NCI-H2029 treated with DMSO at 0.1 percent for 48 hours (cell line): ENCODE measurements at regions not wholly inside any gene's neighbourhood (a gene's known extent, or its start where the extent isn't known, plus 50 kb on each side); places are given as distances from the start of the nearest gene placed in this dataset.
"Not testable (repeated sequence)": the region's sequence is repeated elsewhere in the genome, so short reads cannot be mapped to it uniquely, and the experiment has no call there.

ENCODE experiments used
- DNase-seq: peaks from one replicate; lab custom pipeline; 2025; lab: John Stamatoyannopoulos, UW

DNA sequence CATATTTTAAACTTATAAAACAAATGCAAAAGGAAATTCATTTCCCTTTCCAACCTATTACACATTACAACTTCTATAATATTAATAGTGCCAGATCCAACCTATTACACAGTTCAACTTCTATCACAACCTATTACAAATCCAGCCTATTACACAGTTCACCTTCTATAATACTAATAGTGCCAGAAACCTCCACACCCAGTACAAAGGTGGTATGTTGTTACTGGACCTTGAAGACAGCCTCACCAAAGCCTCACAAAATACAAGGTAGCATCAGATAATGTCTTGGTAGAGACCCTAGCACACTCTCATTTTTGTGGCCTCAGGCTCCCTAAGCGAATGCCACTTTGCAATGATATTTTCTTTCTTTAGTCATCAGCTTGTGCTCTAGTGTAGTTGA is 68.7 kb upstream of the PELI2 start:
- DNase-seq = no peak

DNA sequence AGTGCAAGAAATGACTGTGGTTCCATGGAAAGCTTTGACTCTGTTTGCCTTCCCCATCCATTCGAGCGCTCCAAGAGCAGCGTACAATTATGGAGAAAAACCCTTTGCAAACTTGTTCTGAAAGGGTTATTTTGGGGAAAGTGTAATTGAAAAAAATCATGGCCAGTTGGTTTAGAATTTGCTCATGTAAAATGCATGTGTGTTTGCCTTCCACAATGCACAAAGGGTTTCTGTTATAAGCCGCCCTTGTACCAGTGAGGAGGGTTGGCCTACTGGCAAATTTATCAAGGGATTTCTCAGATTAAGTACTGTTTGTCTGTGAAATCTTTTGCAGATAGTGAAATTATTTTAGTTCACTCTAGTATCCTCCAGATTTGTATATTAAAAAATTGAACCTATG is 62.7 kb upstream of the PELI2 start:
- DNase-seq = no peak

DNA sequence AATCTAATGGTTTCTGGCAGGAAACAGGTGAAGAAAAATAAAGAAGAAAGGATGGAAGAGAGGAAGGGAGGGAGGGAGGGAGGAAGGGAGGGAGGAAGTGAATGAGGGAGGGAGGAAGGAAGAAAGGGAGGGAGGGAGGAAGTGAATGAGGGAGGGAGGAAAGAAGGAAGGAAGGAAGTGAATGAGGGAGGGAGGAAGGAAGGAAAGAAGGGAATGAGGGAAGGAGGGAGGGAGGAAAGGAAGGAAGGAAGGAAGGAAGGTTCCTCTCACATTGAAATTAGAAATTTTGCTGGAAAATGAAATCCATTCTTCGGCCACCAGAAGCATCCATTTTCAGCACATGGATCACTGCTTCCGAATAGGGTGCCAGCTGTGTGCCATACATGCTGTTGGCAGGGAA is 62.2 kb upstream of the PELI2 start:
- no peak for DNase-seq

DNA sequence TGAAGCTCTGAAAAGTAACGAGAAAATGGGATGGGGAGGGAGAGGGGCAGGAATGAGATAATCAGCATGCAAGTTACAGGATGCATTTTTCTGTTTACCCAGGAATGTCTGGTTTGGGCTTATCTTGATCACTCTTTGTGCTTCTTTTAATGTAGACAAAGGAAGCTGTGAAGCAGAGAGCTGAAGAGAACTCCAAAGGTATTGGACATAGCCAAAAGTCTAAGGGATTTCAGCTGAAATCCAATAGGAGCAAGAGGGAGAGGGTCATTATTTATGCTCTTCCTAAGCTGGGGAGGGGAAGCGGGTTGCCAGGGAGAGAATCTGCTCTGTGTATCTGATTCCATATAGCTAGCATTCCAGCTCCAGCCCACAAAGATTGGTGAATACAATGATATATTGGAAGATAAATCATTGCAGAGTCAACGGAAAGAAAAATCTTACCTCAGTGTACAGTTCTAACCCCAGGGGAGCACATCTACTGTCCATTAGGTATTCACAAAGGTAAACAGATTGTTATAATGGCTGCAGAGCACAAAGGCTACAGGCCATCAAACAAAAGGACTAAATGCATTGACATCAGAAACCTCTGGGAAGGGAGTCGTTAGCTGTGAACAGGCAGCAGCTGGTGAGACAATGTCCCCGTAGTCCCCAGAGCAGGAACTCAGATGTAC is 61.0 kb upstream of the PELI2 start:
- peak; percentile 19 for DNase-seq

DNA sequence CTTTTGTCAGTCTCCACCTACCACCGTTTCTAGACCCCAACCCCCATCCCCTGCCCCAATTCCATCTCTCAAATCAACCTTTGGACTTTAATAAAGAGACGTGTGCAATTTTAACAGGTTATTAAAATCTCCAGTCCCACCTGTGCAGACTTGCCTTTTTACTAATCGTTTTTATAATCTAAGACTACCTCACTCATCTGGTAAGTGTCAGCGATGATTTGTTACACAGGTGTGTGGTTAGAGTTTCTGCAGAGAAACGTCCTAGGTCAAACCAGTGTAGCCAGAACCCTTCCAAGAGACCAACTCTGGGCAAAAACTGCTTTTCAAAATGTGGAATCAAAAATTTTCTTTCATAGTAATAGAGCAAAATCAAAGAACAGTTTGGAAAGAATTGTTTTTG is 60.4 kb upstream of the PELI2 start:
- DNase-seq = no peak

DNA sequence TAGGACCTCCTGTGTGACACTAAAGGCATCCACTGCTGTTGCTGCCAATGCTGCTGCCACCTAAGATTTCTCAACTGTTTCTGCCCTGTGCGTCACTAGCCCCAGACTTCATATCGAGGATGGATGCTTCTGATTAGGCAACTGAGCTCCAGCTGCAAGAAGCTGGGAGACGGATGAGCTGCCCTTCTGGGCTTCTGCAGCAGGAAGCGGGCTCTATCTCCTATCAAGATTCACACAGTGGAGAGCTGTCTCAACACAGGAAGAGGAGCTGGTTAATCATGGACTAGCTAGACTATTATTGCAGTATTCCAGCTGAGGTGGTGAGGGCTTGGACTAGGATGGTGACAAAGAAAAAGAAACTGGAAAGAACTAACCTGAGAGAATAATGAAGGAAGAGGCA is 59.2 kb upstream of the PELI2 start:
- DNase-seq = no peak

DNA sequence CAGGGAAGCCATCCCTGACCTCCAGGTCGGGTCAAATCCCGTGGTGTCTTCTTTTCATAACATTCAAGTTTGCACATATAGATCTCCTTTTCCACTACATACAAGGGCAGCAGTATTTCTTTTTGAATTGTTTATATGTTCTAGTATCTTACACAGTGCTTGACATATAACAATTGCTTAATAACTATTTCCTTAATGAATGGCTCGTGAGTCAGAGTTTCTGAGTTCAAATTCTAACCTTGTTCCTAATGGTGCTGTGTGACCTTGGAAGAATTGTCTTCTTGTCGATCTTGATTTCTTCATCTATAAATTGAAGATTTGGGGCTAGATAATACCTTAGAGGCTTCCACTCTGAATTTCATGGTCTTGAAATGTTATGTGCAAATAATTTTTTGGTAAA is 57.2 kb upstream of the PELI2 start:
- no peak for DNase-seq

DNA sequence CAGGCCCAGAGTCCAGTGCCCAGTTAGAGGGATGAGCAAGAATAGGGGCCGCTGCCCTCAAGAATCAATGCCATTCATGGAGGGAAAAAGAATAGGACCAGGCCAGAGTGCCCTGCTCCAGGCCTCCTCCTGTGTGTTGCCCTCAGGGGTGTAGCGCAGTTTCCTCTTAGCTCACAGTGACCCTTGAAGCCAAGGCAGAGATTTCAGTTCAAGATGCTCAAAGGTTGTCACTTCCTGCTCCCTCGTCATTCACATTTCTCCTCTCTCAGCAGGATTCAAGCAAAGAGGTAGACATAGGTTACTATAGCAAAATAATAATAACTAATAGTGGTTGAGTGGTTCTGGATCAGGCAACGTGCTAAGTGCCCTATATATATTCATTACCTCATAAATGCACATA is 55.1 kb upstream of the PELI2 start:
- no peak for DNase-seq

DNA sequence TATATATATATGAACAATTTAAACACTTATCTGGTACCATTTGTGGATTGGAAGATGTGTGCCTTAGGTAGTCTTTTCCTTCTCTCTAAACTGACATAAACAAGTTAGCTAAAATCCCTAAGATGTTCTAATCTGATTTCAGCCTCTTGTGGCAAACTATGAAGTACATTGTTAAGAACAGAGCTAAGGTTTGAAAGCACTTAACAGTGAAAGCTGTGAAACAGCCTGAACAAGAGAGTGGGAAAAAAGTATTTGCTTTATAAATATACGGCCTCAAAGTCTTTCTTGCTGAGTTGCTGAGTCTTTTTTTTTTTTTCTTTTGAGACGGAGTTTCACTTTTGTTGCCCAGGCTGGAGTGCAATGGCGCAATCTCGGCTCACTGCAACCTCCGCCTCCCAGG is 53.7 kb upstream of the PELI2 start:
- DNase-seq = no peak

DNA sequence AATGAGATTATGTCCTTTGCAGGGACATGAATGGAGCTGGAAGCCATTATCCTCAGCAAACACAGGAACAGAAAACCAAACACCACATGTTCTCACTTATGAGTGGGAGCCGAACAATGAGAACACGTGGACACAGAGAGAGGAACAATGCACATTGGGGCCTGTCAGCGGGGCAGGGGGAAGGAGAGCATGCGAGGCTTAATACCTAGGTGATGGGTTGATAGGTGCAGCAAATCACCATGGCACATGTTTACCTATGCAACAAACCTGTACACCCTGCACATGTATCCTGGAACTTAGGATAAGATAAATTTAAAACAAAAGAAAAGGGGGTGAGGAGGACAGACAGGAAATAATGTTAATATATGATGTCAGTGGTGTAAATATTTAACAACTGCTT is 53.0 kb upstream of the PELI2 start:
- not testable (repeated sequence) for DNase-seq

DNA sequence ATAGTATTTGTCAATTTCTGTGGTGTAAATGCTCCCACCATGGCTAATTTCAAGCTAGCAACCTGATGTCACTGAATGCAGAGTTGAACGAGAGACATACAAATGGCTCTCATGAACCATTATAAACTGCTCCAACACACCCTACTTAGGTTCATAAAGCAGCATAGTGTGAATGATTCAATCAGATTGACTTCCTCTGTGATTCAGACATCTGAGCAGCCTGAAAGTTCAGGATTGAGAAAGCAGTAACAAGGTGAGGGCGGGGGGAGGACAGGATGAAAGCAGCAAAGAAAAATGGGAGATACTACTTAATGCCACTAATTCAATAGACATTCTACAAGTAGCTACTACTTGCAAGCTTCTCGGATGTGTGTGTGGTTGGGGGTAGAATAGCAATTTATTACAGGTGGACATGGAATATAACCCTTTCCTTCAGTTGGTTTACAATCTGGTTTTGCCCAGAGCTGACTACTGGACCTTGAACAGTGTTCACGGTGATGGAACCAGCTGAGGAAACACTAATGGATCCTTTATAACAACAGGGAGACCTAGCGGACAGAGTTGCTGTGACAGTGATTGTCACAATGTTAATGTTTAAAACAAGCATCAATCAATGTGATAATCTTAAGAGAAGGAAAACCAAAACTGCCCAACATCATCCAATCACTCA is 52.5 kb upstream of the PELI2 start:
- DNase-seq = no peak
